ENCODE measurements at regions not wholly inside any gene's neighbourhood (a gene's known extent, or its start where the extent isn't known, plus 50 kb on each side); places are given as distances from the start of the nearest gene placed in this dataset.
A peak's percentile ranks its signal among the peaks of the same experiment; 100 is the strongest.

- no peak for TF ChIP-seq CTCF (IDR thresholded peaks at IDR 0.05)
- TF ChIP-seq ZFX (IDR thresholded peaks at IDR 0.05; ENCODE audit: borderline replicate concordance), result no peak
- no peak overlapping the region for H3K27ac ChIP-seq
Measured at GRCh38 chr6:144928847-144929246, 643.7 kb downstream of the UTRN start.

- TF ChIP-seq ZFX (IDR thresholded peaks at IDR 0.05; ENCODE audit: borderline replicate concordance) (no peak), CTCF (IDR thresholded peaks at IDR 0.05) (no peak)
- no peak overlapping the region for H3K27ac ChIP-seq
Measured at GRCh38 chr6:144929262-144929661, 644.1 kb downstream of the UTRN start.

GRCh38 chr6:144931172-144932035, 646.3 kb downstream of the UTRN start:
- no peak overlapping the region for H3K27ac ChIP-seq
- no peak for TF ChIP-seq ZFX (IDR thresholded peaks at IDR 0.05; ENCODE audit: borderline replicate concordance)
- peak; percentile 86 for TF ChIP-seq CTCF (IDR thresholded peaks at IDR 0.05)

- no peak for TF ChIP-seq CTCF (IDR thresholded peaks at IDR 0.05)
- no peak for TF ChIP-seq ZFX (IDR thresholded peaks at IDR 0.05; ENCODE audit: borderline replicate concordance)
- no peak overlapping the region for H3K27ac ChIP-seq
Measured at GRCh38 chr6:144932621-144933020, 647.5 kb downstream of the UTRN start.

GRCh38 chr6:144935181-144935580, 650.0 kb downstream of the UTRN start:
- TF ChIP-seq ZFX (IDR thresholded peaks at IDR 0.05; ENCODE audit: borderline replicate concordance) (no peak), CTCF (IDR thresholded peaks at IDR 0.05) (no peak)
- no peak overlapping the region for H3K27ac ChIP-seq

GRCh38 chr6:144935661-144936060, 650.5 kb downstream of the UTRN start:
- no peak overlapping the region for H3K27ac ChIP-seq
- no peak for TF ChIP-seq CTCF (IDR thresholded peaks at IDR 0.05)
- no peak for TF ChIP-seq ZFX (IDR thresholded peaks at IDR 0.05; ENCODE audit: borderline replicate concordance)

- H3K27ac ChIP-seq, result no peak overlapping the region
- TF ChIP-seq CTCF (IDR thresholded peaks at IDR 0.05) (no peak), ZFX (IDR thresholded peaks at IDR 0.05; ENCODE audit: borderline replicate concordance) (no peak)
Measured at GRCh38 chr6:144936764-144937163, 651.6 kb downstream of the UTRN start.

Measured in 22Rv1 (cell line).